GM18861 (cell line): ENCODE measurements at regions not wholly inside any gene's neighbourhood (a gene's known extent, or its start where the extent isn't known, plus 50 kb on each side); places are given as distances from the start of the nearest gene placed in this dataset.
"Not testable (repeated sequence)": the region's sequence is repeated elsewhere in the genome, so short reads cannot be mapped to it uniquely, and the experiment has no call there.

ENCODE experiments used
- ATAC-seq: cut with Tn5 transposase; IDR thresholded peaks from one replicate; pipeline ENCODE4 v1.9.1; 2021; ENCODE audit not compliant: unreplicated experiment

GRCh38 chr12:105862163-105862821, 276.5 kb downstream of the NUAK1 start:
- ATAC-seq, result no peak

- no peak for ATAC-seq
Observed at GRCh38 chr12:105864316-105864715, 274.4 kb downstream of the NUAK1 start.

DNA sequence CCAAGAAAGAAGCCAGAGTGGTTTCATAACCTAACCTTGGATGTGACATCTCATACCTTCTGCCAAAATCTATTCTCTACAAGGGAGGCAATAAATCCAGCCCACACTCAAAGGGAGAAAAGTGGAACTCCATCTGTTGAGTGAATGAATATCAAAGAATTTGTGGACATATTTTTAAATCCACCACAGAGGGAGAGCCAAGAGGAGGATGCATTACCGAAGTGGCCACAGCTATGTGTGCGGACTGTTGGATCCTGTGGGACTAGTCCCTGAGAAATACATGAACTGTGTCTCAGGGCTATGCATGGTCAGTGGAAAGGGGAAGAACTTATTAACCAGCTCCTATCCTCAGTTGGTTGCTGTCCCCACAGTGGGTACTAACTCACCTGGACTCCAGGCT, 273.9 kb downstream of the NUAK1 start:
- ATAC-seq, result no peak

- ATAC-seq, result no peak
Observed at GRCh38 chr12:105865886-105866285, 272.9 kb downstream of the NUAK1 start.

DNA sequence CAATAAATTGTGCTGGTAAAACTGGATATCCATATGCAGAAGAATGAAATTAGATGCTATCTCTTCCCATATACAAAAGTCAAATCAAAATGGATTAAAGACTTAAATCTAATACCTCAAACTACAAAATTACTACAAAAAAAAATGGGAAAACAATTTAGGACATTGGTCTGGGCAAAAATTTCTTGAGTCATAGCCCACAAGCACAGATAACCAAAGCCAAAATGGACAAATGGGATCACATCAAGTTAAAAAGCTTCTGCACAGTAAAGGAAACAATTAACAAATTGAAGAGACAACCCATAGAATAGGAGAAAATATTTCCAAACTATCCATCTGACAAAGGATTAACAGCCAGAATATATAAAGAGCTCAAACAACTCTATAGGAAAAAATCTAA, 264.6 kb downstream of the NUAK1 start:
- no peak for ATAC-seq

DNA sequence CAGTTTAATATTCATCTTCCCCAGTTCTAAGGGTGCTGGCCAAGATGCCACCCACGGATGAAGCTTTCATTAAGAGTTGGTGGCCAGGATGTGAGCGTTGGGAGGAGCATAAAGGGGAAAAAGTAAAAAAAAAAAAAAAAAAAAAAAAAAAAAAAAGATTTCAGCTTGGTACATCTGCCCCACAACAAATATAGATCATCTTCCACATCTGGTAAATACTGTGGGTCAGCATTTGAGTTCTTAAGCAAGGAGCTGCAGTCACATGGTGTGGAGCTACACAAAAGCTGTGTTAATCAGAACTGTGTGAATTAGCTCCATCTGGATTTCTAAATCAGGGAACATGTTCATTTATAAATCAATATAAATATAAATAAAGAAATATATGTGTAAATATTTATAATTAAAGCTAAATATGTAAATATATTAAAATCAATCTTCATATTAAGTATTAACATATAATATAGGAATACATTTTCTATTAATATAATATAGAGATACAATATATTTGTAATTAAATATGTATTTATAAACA, 262.3 kb downstream of the NUAK1 start:
- ATAC-seq, result no peak

DNA sequence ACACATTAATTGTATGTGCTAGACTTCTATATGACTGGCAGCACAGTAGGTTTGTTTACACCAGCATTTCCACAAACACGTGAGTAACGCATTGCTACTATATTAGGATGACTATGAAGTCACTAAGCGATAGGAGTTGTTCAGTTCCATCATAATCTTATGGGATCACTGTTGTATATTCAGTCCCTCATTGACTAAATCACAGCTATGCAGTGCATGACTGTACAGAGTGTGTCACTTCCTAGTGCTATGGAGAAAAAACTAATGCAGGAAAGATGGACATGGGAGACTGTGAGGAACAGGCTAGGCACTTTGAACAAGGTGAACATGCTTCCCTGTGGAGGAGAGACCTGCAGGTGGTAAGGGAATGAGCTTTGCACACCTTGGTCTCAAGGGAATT, 259.8 kb downstream of the NUAK1 start:
- ATAC-seq, result no peak

GRCh38 chr12:105880824-105881388, 257.8 kb downstream of the NUAK1 start:
- no peak for ATAC-seq

- ATAC-seq, result no peak
Observed at GRCh38 chr12:105882404-105882803, 256.4 kb downstream of the NUAK1 start.

DNA sequence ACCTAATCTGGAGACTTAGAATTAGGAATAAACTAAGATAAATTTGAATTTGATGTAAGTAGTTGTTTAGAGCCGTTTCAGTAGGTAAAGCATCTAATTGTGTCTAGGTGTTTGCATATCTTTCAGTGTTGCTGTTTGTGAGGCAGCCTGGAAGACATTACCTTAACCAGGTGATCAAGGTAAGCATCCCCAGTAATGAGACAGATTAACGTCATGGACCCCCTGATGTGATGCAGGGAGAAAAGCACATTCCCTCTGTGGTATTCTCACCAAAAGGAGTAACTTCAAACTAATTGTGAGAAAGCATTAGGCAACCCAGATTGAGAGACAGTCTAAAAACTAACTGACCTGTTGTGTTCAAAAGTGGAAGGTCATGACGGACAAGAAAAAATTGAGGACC, 251.6 kb downstream of the NUAK1 start:
- no peak for ATAC-seq

DNA sequence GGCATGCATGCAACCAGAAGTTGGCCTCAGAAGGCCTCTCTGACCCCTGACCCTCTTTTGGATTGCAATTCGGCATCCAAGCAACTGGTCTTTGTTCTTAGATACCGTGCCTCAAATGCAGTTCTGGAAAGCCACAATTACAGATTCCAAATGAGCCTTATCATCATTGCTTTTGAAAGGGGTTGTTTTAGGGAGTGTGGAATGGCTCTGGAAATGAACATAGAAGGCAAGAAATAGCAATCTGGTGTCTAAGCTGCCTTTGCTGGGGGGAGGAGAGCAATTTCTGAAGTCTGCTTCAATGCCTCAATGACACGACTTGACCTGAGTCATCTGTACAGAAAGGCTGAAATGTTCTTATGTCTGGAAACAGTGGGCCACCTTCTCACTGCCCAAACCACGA, 250.1 kb downstream of the NUAK1 start:
- ATAC-seq, result no peak

- no peak for ATAC-seq
Observed at GRCh38 chr12:105892362-105892910, 246.3 kb downstream of the NUAK1 start.

DNA sequence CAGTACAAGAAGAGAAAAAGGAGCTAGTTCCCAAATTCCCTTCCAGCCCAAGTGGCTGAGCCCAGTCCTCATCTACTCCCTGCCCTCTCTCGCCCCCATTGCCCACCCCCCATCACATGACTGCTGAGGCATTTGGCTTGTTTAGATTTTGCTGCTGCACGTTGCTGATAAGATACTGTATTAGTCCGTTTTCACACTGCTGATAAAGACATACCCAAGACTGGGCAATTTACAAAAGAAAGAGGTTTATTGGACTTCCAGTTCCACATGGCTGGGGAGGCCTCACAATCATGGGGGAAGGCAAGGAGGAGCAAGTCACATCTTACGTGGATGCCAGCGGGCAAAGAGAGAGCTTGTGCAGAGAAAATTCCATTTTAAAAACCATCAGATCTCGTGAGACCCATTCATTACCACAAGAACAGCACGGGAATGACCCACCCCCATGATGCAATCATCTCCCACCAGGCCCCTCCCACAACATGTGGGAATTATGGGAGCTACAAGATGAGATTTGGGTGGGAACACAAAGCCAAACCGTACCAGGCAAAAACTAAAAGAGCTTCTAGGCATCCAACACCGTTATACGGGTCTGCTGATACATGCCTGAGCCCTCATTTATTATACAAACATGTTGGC, 243.4 kb downstream of the NUAK1 start:
- ATAC-seq, result not testable (repeated sequence)

- no peak for ATAC-seq
Observed at GRCh38 chr12:105897311-105897725, 241.4 kb downstream of the NUAK1 start.

- ATAC-seq, result not testable (repeated sequence)
Observed at GRCh38 chr12:105898271-105898670, 240.5 kb downstream of the NUAK1 start.

GRCh38 chr12:105899589-105899988, 239.2 kb downstream of the NUAK1 start:
- no peak for ATAC-seq

DNA sequence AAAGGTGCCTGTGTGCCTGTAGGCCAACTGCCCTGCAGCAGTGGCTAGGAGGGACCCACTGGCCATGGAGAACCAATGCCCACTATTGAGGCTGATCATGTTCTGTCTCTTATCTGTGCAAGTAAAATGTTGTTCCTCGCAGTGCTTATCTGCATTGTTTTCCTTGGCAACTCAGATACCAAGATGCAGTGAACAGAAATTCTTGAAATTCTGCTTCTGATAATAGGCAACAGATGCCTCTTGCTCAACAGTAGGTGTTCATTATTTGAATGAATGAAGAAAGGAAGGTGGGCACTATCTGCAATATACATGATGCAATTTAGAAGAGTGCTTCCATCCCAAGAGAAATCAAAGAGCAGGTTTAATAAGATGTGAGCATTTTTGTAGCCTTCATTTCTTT, 232.2 kb downstream of the NUAK1 start:
- ATAC-seq, result no peak

DNA sequence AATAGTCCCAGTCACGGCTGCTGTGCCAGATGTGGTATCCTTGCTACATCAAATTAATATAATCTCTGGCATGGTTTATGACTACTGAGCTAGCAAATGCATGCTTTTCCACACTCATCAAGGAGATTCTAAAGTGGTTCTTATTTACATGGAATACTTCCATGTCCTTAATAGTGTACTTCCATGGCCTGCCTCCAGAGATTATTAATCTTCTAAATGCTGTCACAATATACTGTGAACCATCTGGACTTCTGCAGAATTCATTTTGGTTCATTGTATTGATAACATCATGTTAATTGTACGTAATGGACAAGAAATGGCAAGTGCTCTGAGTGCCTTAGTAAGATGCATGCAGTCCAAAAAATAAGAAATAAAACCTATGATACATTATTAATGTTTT, 230.8 kb downstream of the NUAK1 start:
- no peak for ATAC-seq

GRCh38 chr12:105910030-105910429, 228.7 kb downstream of the NUAK1 start:
- ATAC-seq, result no peak

- no peak for ATAC-seq
Observed at GRCh38 chr12:105911966-105912365, 226.8 kb downstream of the NUAK1 start.

- no peak for ATAC-seq
Observed at GRCh38 chr12:105912882-105913678, 225.7 kb downstream of the NUAK1 start.
